D341Med (cell line): ENCODE measurements at regions not wholly inside any gene's neighbourhood (a gene's known extent, or its start where the extent isn't known, plus 50 kb on each side); places are given as distances from the start of the nearest gene placed in this dataset.

Source experiments
- DNase-seq: peaks from one replicate; pipeline ENCODE4 v3.0.0; 2012; ENCODE audit warnings: low spot score

DNA sequence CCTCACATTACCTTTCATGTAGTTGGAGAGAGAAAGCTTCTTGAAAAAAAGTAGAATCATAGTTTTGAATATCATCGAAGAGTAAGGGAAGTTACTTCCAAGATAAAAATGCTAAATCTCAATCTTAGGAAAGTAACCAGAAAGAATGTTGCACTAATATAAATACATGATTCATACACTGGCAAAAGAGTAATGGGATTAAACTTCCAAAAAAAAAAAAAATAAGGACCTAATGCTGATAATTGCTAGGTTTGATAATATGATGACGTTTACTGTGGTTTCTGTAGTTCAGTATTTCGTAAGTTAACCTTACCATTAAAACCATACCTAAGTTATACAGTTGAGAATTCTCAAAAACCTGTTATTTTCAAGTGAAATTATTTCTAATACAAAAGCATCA is 573.8 kb upstream of the CDH9 start:
- DNase-seq, result no peak

DNA sequence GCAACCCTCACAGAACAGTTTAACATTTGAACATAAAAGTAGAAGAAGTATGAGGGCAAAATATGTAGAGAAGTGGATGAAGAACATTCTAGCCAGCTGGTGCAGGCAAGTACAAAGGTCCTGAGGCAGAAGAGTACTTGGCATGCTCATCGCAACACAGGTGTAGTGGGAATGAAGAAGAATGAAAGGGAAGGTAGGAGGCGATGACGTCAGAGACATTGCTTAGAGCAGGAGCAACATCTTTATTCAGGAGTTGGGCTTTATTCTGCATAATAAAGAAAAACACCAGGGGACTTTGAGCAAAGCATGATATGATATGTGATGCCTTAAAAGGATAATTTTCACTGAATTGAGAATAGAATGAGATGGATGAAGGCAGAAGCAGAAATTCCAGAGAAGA is 570.6 kb upstream of the CDH9 start:
- DNase-seq, result no peak

DNA sequence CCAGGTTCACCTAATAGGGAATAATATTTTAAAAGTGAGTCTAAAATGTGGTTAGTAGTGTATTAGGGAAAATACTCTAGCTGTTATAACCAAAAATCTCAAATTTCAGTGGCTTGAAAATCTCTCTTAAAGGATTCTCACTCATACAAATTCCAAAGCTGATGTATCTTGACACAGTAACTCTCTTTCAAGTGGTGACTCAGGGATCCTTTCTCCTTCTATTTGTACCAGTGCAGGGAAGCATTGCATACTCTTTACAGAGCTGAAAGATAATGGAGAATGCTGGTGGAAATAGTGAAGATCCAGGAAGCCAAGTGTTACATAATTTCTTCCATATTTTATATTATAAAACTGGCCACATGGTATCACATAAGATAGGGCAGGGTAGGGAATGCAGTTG is 560.2 kb upstream of the CDH9 start:
- DNase-seq, result no peak

DNA sequence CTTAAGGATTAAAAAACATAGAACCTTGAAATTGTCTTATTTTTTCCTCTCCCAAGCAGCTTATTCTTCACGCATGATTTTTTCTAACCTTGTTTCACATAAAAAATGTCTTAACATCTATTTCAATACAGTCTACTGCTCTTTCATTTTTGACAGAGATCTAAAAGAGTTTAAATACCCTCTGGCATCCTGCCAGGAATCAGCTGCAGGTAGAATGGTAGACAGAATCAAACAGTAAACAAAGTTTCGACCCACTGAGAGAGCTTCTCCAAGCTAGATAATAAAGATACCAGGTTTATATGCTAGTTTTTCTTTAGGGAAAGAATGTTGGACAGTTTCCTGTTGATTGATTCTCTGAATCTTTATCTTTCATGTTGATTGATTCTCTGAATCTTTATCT is 555.8 kb upstream of the CDH9 start:
- DNase-seq, result no peak

DNA sequence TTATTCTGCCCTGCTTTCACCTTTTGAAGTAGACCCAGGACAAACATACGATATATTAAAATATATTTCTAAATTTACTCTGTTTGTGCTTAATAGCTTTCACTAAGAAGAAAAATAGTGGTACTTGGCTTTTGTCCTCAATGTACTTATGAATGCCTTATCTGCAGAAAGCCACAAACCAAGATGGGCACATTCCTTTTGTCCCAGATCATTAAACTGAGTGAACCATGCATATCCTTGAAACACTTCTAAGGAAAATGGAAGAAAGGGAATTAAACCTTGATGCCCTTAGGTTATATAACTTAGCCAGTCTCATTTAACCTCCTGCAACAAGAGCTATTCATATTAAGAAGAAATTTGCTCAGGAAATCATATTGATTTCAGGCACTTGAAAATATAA is 553.8 kb upstream of the CDH9 start:
- no peak for DNase-seq

DNA sequence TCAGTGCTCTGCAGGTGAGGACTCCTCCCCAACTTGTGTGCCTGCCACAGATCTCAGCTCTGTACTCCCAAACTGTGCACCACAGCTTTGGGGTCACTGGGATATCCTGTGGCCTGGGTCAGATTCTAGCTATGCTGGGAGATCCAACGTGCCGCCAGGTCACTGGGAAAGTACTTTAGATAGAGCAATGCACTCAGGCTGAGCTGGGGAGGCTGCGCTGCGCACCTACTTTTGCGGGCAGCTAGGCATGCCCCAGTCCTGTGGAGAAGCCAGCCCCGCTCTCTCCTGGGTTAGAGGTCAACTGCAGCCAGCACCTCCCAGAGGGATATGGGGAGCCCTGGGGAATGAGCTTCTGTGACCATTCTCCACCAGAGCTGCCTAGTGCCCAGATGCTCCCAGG is 552.1 kb upstream of the CDH9 start:
- DNase-seq, result no peak

DNA sequence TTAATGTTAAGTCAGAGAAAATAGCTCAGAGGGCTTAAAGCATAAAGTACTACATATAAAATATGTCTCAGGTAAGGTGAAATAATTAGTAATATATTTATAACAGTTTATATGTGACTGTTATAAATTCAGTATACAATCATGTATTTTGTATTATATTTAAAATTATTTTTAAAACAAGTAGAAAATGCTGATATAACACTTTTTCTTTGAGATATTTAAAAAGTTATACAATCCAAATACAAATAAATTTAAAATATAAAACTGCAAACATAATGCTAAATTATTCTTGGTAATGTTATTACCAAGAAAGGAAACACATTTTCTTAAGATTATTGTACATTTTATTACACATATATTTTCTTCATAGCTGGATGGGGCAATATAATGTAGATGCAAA is 539.9 kb upstream of the CDH9 start:
- DNase-seq, result no peak

DNA sequence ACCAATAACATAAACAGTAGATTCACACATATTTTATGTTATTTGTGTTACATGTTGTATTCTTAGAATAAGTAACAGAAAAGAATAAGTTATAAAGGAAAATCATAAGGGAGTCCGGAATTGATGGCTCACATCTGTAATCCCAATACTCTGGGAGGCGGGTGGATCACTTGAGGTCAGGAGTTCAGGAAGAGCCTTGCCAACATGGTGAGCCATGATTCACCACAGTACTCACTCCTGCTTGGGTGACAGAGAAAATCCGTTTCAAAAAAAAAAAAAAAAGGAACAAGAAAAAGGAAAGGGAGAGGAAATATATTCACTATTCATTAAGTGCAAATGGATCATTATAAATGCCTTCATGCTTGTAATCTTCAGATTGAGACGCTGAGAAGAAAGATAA is 533.3 kb upstream of the CDH9 start:
- DNase-seq, result no peak

DNA sequence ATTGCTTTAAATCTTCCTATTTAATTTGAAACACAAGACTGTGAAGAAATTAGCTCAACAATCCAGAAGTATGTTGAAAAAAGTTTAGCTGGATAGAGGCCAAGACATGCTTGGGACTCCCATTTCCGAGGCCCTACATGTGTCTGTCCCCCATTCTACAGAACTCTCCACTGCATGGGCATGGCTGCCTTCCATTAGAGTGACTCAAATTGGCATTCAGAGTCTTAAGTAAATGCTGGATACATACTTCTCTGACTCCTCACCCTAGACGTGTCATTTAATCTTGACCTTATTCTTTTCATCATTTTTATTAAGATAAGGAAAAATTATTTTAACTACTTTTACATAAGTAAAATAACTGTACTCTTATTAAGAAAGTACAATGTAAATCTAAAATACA is 530.4 kb upstream of the CDH9 start:
- DNase-seq, result no peak

DNA sequence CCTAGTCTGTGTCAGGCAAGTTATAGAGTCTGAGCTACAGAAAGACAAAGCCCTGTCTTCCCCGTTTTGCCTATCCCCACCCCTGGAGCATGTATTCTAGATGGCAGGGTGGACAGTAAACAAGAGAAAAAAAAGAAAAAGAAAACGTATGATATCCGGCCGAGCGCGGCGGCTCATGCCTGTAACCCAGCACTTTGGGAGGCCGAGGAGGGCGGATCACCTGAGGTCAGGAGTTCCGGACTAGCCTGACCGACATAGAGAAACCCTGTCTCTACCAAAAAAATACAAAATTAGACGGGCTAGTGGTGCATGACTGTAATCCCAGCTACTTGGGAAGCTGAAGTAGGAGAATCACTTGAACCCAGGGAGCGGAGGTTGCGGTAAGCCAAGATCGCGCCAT is 523.0 kb upstream of the CDH9 start:
- no peak for DNase-seq

DNA sequence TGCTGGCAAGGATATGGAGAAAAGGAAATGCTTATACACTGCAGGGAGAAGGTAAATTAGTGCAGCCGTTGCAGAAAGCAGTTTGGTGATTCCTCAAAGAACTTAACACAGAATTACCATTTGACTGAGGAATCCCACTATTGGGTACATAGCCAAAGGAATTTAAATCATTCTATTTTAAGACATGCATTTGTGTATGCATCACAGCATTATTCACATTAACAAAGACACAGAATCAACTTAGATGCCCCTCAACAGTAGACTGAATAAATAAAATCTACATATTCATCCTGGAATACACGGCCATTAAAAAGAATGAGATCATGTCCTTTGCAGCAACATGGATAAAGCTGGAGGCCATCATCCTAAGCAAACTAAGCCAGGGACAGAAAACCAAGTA is 510.1 kb upstream of the CDH9 start:
- DNase-seq, result no peak

DNA sequence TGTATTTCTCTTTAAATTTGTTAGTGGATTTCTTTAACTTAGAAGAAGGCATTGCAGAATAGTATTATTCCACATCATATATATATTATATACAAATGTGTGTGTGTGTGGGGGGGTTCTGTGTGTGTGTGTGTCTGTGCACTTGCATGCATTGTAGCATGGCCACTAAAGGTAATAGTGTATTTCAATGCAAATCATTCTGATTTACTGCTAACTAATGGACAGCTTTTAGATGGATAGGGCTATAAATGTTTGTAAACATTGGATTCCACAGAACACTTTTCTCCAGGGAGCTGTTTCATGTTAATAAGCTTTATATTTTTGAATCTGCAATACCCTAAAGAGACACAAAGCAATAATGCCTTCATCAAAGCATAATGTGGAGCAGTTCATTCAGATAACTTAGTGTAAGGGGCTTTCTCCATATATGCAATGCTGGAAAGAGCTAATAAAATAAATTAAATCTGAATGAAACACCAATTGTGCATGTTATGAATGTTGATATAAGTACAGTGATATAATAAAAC is 496.7 kb upstream of the CDH9 start:
- DNase-seq, result no peak

DNA sequence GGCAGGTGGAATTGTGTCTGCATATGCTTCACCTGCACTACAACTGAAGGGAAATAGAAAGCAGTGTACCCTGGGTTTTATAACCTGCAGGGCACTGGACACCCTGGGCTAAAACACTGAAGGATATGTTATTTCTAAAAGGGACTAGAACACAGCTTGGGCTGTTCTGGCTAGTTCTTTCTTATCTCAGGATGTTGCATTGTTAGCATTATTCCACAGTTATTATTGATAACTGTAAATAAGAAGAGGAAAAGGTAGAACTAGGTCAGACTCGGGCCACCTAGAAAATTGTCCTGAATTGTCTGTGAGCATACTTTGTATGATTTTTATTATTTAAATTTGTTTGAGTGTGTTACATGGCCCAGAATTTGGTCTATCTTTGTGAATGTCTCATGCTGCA is 493.9 kb upstream of the CDH9 start:
- DNase-seq, result no peak

DNA sequence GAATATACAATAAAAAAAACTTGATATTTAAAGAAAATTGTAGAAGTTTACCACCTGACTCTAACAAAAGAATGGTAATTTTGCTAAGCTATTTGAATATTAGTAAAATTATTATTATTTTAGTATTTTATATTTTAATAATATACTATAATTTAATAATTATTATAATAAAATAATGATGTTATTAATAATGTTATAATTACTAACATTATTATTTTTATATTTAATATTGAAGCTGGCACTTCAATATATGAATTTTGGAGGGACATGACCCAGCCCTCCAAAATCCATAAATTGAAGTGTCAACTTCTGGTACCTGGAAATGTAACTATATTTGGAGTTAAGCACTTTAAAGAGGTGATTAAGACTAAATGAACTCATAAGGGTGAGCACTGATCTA is 486.1 kb upstream of the CDH9 start:
- no peak for DNase-seq

DNA sequence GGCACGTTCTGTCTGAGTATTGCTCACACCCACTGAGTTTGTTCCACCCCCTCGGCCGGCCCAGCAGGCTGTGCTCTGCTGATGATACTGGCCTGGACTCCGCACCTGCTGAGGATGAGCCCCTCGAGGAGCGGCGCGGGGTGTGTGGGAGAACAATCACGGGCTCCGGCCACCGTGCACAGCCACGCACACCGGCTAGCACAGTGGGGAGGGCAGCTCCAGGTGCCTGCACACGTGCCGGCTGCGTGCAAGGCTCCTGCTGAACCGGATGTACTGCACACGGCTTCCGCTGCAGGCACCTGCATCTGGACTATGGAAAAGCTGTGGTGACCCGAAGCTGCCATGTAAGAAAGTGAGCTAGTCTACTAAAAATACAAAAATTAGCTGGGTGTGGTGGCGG is 485.2 kb upstream of the CDH9 start:
- DNase-seq, result peak; percentile 21

DNA sequence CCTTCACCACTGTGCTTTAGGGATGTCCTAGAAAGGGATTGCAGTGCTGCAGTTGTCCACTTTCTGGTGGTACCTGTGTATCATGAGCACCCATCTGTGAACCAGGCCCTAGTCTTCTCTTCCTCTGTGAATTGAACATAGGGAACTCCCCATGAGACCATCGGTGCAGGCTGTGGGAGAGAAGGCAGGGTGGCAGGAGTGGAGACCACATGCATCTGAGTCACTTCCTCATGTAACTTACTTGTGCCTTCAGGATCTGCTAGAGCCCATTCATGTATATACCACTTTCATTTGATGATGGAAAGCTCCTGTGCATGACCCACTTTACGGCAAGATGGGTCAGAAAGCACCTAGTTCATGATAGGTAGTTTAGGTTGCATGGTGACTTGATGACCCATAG is 478.1 kb upstream of the CDH9 start:
- no peak for DNase-seq

DNA sequence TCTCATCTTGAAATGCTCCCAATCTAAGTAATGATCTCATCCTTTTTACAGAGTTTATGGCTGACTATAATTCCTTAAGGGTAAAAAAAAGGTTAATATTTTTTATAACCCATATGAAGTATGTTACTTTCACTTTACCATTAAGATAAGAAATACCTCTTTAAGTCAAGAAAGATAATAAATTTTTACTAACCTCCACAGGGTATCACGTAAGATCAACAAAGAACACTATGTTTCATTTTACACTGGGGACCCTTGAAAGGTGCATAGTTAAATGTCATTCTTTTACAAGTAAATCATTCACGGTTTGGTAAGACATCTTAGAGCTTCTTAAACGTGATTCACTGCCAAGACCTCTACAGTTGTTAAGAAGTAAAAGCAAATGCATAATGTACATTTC is 472.7 kb upstream of the CDH9 start:
- no peak for DNase-seq

DNA sequence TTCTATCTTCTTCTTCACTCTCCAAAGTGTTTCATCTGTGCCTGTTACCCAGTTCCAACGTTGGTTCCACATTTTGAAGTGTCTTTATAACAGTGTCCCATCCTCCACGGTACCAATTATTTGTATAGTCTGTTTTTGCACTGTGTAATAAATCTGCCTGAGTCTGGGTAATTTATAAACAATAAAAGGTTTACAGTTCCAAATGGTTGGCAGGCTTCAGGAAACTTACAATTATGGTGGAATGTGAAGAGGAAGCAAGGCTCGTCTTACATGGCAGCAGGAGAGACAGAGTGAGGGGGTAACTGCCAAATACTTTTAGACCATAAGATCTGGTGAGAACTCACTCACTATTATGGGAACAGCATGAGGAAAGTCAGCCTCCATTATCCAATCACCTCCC is 465.4 kb upstream of the CDH9 start:
- no peak for DNase-seq

DNA sequence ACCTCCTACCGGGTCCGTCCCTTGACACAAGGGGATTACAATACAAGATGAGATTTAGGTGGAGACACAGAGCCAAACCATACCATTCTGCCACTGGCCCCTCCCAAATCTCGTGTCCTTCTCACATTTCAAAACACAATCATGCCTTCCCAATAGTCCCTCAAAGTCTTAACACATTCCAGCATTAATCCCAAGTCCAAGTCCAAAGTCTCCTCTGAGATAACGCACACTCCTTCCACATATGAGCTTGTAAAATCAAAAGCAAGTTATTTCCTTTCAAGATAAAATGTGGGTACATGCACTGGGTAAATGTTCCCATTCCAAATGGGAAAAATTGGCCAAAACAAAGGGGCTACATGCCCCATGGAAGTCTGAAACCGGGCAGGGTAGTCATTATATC is 463.9 kb upstream of the CDH9 start:
- DNase-seq, result no peak

DNA sequence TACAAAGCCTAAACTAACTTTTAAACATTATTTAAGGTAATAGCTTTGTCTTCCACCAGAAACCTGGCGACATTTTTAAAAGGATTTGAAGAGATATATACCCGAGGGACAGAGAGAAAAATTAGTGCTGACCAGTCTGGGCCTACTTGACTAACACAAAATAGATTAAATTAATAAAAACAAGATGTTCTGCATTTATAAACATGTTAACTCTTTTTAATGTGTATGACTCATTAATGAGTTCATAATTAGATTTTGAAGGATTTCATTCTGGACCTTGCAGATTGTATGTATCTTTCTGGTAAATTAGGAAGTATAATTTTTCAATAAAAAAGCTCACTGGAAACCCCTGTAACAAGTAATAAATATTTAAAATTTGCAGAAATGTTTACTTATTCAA is 459.1 kb upstream of the CDH9 start:
- no peak for DNase-seq

DNA sequence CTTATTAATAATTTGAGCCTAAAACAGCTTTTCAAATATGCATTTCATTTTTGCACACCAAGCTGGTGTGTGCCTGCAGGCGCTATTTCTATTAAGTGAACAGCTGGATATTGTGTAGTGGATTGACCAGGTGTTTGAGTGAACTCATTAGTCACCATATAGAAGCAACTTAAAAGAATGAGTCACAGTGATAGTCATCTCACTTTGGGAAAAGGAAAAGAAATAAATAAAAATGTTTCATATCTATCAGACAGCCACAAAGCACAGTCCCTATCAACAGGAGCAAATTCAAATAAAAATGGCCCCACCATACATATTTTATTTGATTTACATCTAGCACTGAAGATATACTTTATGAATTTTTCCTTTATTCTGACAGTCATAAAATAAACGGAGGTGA is 456.5 kb upstream of the CDH9 start:
- no peak for DNase-seq

DNA sequence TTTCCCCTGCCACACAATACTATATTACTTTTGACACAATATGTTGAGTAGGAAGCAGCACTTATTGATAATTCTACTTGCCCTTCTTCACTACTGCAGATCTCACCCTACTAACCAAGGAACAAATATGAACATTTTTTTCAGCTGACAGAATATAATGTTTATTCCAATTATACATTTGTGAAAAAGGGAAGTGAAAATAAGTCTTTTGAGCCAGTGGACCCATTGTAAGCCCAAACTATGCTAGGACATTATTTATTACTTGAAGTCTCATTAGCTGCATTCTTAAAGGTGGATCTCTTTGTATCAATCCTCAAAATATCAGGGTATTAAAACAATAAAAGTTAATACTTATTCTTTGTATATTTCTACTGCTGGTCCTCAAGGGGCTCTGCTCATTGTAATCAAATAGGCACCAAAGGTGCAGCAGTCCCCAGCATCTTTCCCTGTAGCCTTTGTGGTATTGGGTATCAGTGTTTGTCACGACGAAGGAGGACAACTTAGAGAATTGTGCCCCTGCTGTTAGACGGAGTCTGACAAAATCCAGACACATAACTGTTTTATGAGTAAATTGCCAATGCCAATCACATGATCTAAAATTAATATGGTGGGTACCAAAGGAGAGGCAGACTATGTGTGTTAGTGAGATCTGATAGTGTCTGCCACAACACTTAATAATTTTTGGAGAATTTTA is 453.5 kb upstream of the CDH9 start:
- no peak for DNase-seq

DNA sequence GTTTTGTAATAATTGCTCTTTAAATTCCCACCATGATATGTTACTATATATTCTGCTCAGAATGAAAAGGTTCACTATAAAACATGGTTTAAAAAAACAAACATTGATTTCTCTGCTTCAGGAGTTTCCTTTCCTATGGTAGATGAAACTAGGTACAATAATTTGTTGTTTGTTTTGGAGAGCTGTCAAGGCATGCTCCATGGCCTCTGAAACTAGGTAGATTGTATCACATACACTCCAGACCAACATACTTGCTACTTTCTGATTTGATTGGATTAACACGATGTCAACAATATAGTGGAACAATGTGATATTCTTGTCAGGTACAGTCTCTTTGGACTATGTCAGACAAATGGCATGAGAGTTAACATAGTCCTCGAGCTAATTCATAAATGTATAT is 452.7 kb upstream of the CDH9 start:
- DNase-seq, result no peak

DNA sequence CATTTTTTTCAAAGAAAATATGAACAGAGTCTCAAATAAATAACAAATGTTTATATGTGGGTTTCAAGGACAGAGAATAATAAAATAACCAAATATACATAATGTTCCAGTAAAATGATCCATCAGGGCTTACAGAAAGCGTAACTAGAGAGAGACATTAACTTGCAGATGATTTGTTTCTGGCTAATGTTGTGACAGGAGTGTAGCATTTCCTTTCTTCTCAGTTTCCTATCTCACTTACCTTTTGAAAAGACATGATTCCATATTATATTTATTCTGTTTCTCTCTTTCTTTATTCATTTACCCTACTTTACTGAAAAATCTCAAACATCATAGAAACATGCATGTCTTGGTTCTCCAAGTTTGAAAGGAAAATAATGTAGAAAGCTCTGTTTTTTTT is 451.3 kb upstream of the CDH9 start:
- DNase-seq, result no peak

DNA sequence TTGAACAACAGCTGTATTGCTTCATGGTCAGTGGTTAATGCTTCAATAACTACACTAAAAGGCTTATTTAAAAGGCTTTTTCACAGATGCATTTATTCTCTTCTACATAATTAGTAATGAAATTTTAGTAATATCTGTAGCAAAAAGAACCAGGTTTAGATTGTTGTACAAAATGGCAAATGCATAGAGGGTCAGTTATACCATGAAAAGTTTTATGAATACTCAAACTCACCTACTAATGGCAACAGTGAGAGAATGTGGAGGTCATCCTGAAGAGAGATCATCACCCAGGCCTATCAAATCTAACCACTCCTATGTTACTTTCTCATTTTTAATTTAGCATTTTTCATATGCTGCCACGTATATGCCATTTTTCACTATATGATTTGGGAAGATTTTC is 444.3 kb upstream of the CDH9 start:
- no peak for DNase-seq
